AG10803 (cell line): ENCODE measurements at regions not wholly inside any gene's neighbourhood (a gene's known extent, or its start where the extent isn't known, plus 50 kb on each side); places are given as distances from the start of the nearest gene placed in this dataset.
"Not testable (repeated sequence)": the region's sequence is repeated elsewhere in the genome, so short reads cannot be mapped to it uniquely, and the experiment has no call there.

ENCODE experiments used
- DNase-seq: peaks from one replicate; pipeline ENCODE4 v3.0.0; 2010; ENCODE audit warnings: low read depth
- H3K4me3 ChIP-seq: 2 replicates; pipeline ENCODE4 v1.5.1; 2011; ENCODE audit warnings: mild to moderate bottlenecking, low read length, control low read depth
- TF ChIP-seq, protein P1 (sequence below): conservative IDR thresholded peaks from 2 replicates; pipeline ENCODE4 v1.5.1; 2011; ENCODE audit warnings: mild to moderate bottlenecking, low read length, control low read depth, inconsistent platforms

DNA sequence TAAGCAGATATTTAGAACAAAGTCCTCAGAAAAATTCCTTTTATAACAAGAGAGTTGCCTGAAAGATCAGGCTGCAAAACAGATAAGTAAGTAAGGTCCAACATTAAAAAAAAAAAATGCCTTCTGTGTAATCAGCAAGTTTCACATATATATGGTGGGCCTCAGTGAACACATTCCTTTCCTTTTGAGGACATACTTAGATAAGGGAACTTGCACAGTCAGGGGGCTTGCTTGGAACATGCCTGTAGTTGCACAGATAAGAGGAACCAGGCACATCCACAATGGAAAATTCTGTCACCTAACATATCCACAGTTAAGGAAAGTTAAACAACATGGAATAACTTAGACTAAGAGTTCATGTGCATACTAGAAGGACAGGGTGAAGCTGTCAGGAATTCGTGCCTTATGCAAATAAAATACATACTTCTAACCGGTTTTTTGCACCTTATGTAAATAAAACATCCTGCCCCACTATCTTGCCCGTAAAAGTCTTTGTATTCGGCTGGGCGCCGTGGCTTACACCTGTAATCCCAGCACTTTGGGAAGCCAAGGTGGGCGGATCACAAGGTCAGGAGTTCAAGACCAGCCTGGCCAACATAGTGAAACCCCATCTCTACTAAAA lies 257.3 kb downstream of the ZNF33B start:
- DNase-seq: no peak
- TF ChIP-seq, protein P1, sequence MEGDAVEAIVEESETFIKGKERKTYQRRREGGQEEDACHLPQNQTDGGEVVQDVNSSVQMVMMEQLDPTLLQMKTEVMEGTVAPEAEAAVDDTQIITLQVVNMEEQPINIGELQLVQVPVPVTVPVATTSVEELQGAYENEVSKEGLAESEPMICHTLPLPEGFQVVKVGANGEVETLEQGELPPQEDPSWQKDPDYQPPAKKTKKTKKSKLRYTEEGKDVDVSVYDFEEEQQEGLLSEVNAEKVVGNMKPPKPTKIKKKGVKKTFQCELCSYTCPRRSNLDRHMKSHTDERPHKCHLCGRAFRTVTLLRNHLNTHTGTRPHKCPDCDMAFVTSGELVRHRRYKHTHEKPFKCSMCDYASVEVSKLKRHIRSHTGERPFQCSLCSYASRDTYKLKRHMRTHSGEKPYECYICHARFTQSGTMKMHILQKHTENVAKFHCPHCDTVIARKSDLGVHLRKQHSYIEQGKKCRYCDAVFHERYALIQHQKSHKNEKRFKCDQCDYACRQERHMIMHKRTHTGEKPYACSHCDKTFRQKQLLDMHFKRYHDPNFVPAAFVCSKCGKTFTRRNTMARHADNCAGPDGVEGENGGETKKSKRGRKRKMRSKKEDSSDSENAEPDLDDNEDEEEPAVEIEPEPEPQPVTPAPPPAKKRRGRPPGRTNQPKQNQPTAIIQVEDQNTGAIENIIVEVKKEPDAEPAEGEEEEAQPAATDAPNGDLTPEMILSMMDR: no peak
- no peak overlapping the region for H3K4me3 ChIP-seq

- DNase-seq: peak; percentile 90
- H3K4me3 ChIP-seq: peak overlapping the region; percentile 64
- TF ChIP-seq, protein P1: no peak
Observed at GRCh38 chr10:42367532-42368230, 270.7 kb downstream of the ZNF33B start.

DNA sequence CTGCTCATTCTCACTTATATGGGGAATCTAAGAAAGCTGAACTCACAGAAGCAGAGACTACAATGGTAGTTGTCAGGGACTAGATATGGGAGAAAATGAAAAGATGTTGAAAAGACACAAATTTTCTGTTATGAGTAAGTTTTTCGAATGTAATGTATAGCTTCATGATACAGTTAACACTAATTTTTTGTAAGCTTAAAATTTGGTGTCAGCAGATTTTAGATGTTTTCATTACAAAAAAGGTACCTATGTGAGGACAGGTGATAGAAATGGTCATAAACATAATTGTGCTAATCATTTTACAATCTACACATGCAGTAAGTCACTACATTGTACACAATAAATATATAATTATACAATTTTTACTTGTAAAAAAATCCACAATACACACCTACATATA lies 286.6 kb downstream of the ZNF33B start:
- TF ChIP-seq, protein P1: no peak
- H3K4me3 ChIP-seq: no peak overlapping the region
- no peak for DNase-seq

DNA sequence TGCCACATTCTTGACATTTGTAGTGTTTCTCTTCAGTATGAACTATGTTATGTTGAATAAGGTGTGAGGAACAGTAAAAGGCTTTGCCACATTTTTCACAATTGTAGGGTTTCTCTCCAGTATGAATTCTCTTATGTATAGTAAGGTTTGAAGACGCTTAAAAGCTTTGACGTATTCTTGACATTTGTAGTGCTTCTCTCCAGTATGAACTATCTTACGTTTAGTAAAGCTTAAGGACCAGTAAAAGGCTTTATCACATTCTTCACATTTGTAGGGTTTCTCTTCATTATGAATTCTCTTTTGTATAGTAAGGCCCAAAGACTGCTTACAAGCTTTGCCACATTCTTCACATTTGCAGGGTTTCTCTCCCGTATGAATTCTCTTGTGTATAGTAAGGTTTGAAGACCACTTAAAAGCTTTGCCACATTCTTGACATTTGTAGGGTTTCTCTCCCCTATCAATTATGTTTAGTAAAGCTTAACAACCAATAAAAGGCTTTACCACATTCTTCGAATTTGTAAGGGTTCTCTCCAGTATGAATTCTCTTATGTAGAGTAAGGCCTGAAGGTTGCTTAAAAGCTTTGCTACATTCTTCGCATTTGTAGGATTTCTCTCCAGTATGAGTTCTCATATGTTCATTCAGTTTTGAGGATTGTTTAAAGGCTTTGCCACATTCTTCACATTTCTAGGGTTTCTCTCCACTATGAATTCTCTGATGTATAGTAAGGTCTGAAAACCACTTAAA lies 301.6 kb downstream of the ZNF33B start:
- DNase-seq, H3K4me3 ChIP-seq: not testable (repeated sequence)

DNA sequence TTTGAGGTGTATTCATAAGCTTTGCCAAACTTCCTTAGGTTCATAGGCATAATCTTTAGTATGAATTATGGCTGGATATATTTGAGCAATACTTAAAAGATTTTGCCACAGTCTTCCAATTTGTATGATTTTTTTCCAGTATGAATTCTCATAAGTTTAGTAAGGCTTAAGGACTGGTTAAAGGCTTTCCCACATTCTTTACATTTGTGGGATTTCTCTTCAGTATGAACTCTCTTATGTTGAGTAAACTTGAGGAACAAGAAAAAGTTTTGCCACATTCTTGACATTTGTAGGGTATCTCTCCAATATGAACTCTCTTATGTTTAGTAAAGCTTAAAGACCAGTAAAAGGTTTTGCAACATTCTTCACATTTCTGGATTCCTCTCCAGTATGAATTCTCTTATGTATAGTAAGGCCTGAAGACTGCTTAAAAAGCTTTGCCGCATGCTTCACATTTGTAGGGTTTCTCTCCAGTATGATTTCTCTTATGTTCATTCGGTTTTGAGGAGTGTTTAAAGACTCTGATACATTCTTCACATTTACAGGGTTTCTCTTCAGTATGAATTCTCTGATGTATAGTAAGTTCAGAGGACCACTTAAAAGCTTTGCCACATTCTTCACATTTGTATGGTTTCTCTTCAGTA lies 302.6 kb downstream of the ZNF33B start:
- H3K4me3 ChIP-seq, DNase-seq: not testable (repeated sequence)

DNA sequence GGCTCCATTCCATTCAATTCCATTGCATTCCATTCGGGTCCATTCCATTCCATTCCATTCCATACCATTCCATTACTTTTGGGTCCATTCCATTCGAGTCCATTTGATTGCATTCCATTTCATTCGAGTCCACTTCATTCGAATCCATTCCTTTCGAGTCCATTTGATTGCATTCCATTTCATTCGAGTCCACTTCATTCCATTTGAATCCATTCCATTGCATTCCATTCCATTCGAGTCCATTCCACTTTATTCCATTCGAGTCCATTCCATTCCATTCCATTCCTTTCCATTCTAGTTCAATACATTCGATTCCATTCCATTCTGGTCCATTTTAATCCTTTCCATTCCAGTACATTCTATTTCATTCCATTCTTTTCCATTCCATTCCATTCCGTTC lies 334.0 kb downstream of the ZNF33B start:
- TF ChIP-seq, protein P1: no peak
- DNase-seq: no peak
- no peak overlapping the region for H3K4me3 ChIP-seq

DNA sequence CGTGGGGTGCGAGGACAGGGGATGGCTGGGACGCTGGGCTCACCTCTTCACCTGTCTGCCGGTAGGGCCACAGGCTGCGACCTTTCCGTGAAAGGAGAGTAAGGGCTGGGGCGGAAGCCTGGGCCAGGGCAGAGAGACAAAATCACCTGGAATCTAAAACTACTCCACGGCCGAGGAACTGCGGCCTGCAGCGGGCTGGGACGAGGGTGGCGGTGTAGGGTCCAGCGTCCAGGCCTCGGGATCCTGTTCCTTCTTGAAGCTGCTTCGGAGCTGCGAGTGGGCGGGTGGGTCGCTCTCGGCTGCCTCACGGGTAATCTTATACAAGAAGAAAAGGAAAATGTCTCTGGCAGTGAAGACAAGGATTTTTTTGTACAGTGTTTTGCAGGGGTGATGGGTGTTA lies 356.5 kb downstream of the ZNF33B start:
- not testable (repeated sequence) for DNase-seq, H3K4me3 ChIP-seq

- not testable (repeated sequence) for H3K4me3 ChIP-seq, DNase-seq
Observed at GRCh38 chr10:42269788-42270187, 368.6 kb downstream of the ZNF33B start.

DNA sequence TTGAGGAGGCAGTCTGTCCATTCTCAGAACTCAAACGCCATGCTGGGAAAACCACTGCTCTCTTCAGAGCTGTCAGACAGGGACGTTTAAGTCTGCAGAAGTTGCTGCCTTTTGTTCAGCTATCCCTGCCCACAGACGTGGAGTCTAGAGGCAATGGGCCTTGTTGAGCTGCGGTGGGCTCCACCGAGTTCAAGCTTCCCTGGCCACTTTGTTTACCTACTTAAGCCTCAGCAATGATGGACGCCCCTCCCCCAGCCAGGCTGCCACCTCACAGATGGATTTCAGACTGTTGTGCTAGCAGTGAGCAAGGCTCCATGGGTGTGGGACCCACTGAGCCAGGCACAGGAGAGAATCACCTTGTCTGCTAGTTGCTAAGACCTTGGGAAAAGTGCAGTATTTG lies 375.1 kb downstream of the ZNF33B start:
- DNase-seq, H3K4me3 ChIP-seq: not testable (repeated sequence)

DNA sequence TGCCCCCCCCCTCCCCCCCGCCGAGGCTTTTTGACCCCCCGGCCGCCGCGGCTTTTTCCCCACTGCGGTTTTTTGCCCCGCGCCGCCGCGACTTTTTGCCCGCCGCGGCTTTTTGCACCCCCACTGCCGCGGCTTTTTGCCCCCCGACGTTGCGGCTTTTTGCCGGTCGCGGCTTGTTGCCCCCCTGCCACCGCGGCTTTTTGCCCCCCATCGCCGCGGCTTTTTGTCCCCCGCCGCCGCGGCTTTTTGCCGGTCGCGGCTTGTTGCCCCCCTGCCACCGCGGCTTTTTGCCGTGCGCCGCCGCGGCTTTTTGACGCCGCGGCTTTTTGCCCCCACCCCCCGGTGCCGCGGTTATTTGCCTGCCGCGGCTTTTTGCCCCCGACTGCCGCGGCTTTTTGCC lies 395.4 kb downstream of the ZNF33B start:
- not testable (repeated sequence) for DNase-seq, H3K4me3 ChIP-seq
